ENCODE measurements at regions not wholly inside any gene's neighbourhood (a gene's known extent, or its start where the extent isn't known, plus 50 kb on each side); places are given as distances from the start of the nearest gene placed in this dataset.

DNA sequence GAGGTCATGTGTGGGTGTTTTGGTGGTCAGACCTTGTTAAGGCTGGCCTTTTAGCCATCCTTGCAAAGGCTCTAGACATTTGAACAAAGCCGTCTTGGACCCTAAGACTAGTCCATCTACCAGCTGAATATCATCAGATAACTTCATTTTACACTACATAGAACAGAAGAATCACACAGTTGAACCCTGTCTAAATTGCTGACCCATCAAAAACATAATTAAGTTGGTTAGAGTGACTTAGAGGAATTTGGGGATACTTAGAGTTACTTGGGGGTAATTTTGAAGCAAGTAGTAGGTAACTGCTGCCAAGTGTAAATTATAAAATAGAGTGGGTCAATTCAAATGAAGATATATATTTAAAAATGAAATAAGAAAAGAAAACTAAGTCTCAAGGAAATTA, 102.9 kb upstream of the ADGRL4 start:
- TF ChIP-seq, protein P1, sequence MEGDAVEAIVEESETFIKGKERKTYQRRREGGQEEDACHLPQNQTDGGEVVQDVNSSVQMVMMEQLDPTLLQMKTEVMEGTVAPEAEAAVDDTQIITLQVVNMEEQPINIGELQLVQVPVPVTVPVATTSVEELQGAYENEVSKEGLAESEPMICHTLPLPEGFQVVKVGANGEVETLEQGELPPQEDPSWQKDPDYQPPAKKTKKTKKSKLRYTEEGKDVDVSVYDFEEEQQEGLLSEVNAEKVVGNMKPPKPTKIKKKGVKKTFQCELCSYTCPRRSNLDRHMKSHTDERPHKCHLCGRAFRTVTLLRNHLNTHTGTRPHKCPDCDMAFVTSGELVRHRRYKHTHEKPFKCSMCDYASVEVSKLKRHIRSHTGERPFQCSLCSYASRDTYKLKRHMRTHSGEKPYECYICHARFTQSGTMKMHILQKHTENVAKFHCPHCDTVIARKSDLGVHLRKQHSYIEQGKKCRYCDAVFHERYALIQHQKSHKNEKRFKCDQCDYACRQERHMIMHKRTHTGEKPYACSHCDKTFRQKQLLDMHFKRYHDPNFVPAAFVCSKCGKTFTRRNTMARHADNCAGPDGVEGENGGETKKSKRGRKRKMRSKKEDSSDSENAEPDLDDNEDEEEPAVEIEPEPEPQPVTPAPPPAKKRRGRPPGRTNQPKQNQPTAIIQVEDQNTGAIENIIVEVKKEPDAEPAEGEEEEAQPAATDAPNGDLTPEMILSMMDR (IDR thresholded peaks at IDR 0.05; ENCODE audit: insufficient read depth, low read length, poor library complexity, severe bottlenecking) = no peak
- H3K27me3 ChIP-seq (replicated peaks; ENCODE audit: control insufficient read depth, insufficient read depth, low read length) = no peaks in the 10 kb centered on the region
- H3K36me3 ChIP-seq (ENCODE audit: control insufficient read depth, insufficient read depth, low read length) = no peaks in the 10 kb centered on the region
- no peak overlapping the region for H3K4me3 ChIP-seq (replicated peaks; ENCODE audit: low read depth, low read length)
- DNase-seq (ENCODE audit: extremely low read depth, insufficient read length) = no peak

GRCh38 chr1:79105500-79105899, 99.0 kb upstream of the ADGRL4 start:
- Histone ChIP-seq H3K36me3 (ENCODE audit: control insufficient read depth, insufficient read depth, low read length) (no peaks in the 10 kb centered on the region), H3K27me3 (replicated peaks; ENCODE audit: control insufficient read depth, insufficient read depth, low read length) (no peaks in the 10 kb centered on the region), H3K4me3 (replicated peaks; ENCODE audit: low read depth, low read length) (no peak overlapping the region)
- DNase-seq (ENCODE audit: extremely low read depth, insufficient read length) = no peak
- TF ChIP-seq, protein P1 (IDR thresholded peaks at IDR 0.05; ENCODE audit: insufficient read depth, low read length, poor library complexity, severe bottlenecking) = no peak

DNA sequence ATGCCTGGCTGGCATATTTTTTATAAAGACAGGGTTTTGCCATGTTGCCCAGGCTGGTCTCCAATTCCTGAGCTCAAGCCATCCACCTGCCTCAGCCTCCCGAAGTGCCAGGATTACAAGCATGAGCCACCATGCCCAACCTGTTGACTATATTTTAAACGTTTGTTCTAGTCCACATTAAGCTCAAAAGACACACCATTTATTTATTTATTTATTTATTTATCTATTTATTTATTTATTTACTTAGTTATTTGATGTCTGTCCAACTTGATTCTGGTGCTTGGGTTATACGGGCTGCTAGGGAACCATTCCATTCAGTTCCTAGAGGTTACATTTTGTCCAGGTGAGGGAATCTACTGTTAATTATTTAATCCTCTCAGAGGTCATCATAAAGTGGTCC, 98.1 kb upstream of the ADGRL4 start:
- no peaks in the 10 kb centered on the region for H3K36me3 ChIP-seq (ENCODE audit: control insufficient read depth, insufficient read depth, low read length)
- no peak overlapping the region for H3K4me3 ChIP-seq (replicated peaks; ENCODE audit: low read depth, low read length)
- TF ChIP-seq, protein P1 (IDR thresholded peaks at IDR 0.05; ENCODE audit: insufficient read depth, low read length, poor library complexity, severe bottlenecking) = no peak
- DNase-seq (ENCODE audit: extremely low read depth, insufficient read length) = no peak
- no peaks in the 10 kb centered on the region for H3K27me3 ChIP-seq (replicated peaks; ENCODE audit: control insufficient read depth, insufficient read depth, low read length)

GRCh38 chr1:79100385-79100784, 93.9 kb upstream of the ADGRL4 start:
- H3K4me3 ChIP-seq (replicated peaks; ENCODE audit: low read depth, low read length) = no peak overlapping the region
- DNase-seq (ENCODE audit: extremely low read depth, insufficient read length) = no peak
- H3K27me3 ChIP-seq (replicated peaks; ENCODE audit: control insufficient read depth, insufficient read depth, low read length) = no peaks in the 10 kb centered on the region
- no peaks in the 10 kb centered on the region for H3K36me3 ChIP-seq (ENCODE audit: control insufficient read depth, insufficient read depth, low read length)
- TF ChIP-seq, protein P1 (IDR thresholded peaks at IDR 0.05; ENCODE audit: insufficient read depth, low read length, poor library complexity, severe bottlenecking) = no peak

DNA sequence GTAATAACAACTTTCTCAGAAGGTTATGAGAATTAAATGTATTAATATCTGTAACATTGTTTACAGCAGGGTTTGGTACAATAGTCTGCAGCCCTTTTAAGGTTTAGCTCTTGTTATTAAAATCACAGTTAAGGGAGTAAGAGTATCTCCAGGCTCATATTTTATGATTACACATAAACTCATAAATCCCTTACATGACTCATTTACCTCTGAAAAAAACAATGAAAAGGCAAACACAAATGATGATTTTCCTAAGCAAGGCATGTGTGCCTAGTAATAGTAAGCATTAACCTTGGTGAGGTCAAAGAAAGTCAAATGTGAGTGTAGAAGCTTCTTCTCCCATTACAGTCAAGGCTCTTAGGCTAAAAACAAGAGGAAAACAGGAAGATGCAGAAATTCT, 84.5 kb upstream of the ADGRL4 start:
- H3K27me3 ChIP-seq (replicated peaks; ENCODE audit: control insufficient read depth, insufficient read depth, low read length) = no peaks in the 10 kb centered on the region
- H3K4me3 ChIP-seq (replicated peaks; ENCODE audit: low read depth, low read length) = no peak overlapping the region
- no peaks in the 10 kb centered on the region for H3K36me3 ChIP-seq (ENCODE audit: control insufficient read depth, insufficient read depth, low read length)
- DNase-seq (ENCODE audit: extremely low read depth, insufficient read length) = no peak
- TF ChIP-seq, protein P1 (IDR thresholded peaks at IDR 0.05; ENCODE audit: insufficient read depth, low read length, poor library complexity, severe bottlenecking) = no peak

DNA sequence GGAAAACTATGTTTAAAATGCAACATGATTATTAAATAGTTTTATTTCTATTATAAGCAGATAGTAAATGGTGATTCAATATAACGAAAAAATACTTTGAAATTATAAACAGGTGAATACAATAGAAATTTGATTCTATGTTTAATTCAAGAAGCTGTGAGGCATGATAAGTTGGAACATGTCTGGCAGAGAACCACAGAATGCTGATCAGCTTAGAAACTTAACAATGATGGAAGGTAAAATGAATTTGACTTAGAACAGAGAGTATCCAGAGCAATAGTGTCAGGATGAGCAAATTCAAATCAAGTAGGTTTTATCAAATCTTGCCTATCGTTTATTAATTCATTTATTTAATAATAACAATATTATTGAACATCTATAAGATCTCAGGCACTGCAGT, 83.4 kb upstream of the ADGRL4 start:
- Histone ChIP-seq H3K27me3 (replicated peaks; ENCODE audit: control insufficient read depth, insufficient read depth, low read length) (no peaks in the 10 kb centered on the region), H3K36me3 (ENCODE audit: control insufficient read depth, insufficient read depth, low read length) (no peaks in the 10 kb centered on the region), H3K4me3 (replicated peaks; ENCODE audit: low read depth, low read length) (no peak overlapping the region)
- no peak for DNase-seq (ENCODE audit: extremely low read depth, insufficient read length)
- TF ChIP-seq, protein P1 (IDR thresholded peaks at IDR 0.05; ENCODE audit: insufficient read depth, low read length, poor library complexity, severe bottlenecking) = no peak

All from GM06990 (cell line).